IMR-90 (cell line): ENCODE measurements at regions not wholly inside any gene's neighbourhood (a gene's known extent, or its start where the extent isn't known, plus 50 kb on each side); places are given as distances from the start of the nearest gene placed in this dataset.

Source experiments
- ATAC-seq: fragments of 200-7000 bp; cut with Tn5 transposase; 2 replicates; pipeline ENCODE4 v1.9.1; 2020; ENCODE audit warnings: low read depth, mild to moderate bottlenecking, moderate library complexity
- BruUV-seq: library from RNA; stranded (reverse); fragments of 400-500 nt; replicated peaks from 2 replicates; lab custom pipeline; 2021; lab: Mats Ljungman, UMichigan
- CTCF ChIA-PET: fragments of 300-600 bp; formaldehyde crosslinking; extraction: SDS; loops from one replicate; lab custom pipeline; 2021; ENCODE audit warnings: antibody characterized with exemption; lab: Yijun Ruan, JAX
- POLR2A ChIA-PET: fragments of 300-600 bp; sonication (Branson Sonifier 250); formaldehyde crosslinking; loops from one replicate; lab custom pipeline; 2022; ENCODE audit warnings: antibody characterized with exemption; ENCODE audit not compliant: unreplicated experiment; lab: Charles Lee
- DNase-seq: peaks from one replicate; pipeline ENCODE4 v3.0.0; 2013
- H2AFZ ChIP-seq: replicated peaks from 2 replicates; pipeline ENCODE3; 2013; ENCODE audit warnings: low read length, mild to moderate bottlenecking; ENCODE audit not compliant: poor library complexity
- H2AK5ac ChIP-seq: 2 replicates; pipeline ENCODE4 v1.6.1; 2013; ENCODE audit warnings: low read depth, low read length, inconsistent platforms
- H2AK9ac ChIP-seq: replicated peaks from 2 replicates; pipeline ENCODE3; 2013; ENCODE audit warnings: mild to moderate bottlenecking, low read depth, low read length, moderate library complexity; ENCODE audit not compliant: poor library complexity
- H2BK120ac ChIP-seq: 2 replicates; pipeline ENCODE4 v1.6.1; 2013; ENCODE audit warnings: low read depth, low read length, inconsistent platforms
- H2BK15ac ChIP-seq: 3 replicates; pipeline ENCODE4 v1.6.1; 2013; ENCODE audit warnings: low read depth, low read length, inconsistent platforms
- H2BK20ac ChIP-seq: 2 replicates; pipeline ENCODE4 v1.6.1; 2013; ENCODE audit warnings: low read depth, mild to moderate bottlenecking, inconsistent platforms, low read length, moderate library complexity
- H2BK5ac ChIP-seq: 2 replicates; pipeline ENCODE4 v1.6.1; 2013; ENCODE audit warnings: mild to moderate bottlenecking, low read depth, low read length, inconsistent platforms; ENCODE audit not compliant: poor library complexity, severe bottlenecking
- H3K14ac ChIP-seq: replicated peaks from 2 replicates; pipeline ENCODE4 v1.6.1; 2013; ENCODE audit warnings: low read depth, low read length, inconsistent platforms
- H3K18ac ChIP-seq: 2 replicates; pipeline ENCODE4 v1.6.1; 2013; ENCODE audit warnings: low read depth, low read length, control low read depth
- H3K23ac ChIP-seq: 2 replicates; pipeline ENCODE4 v1.6.1; 2013; ENCODE audit warnings: low read depth, low read length, inconsistent platforms
- H3K27ac ChIP-seq: 2 replicates; pipeline ENCODE4 v1.5.1; 2013; ENCODE audit warnings: mild to moderate bottlenecking, control low read depth, low read length; ENCODE audit not compliant: insufficient read depth
- H3K27me3 ChIP-seq: 2 replicates; pipeline ENCODE4 v1.6.1; 2013; ENCODE audit warnings: low read length; ENCODE audit not compliant: control insufficient read depth, insufficient read depth
- H3K36me3 ChIP-seq: 2 replicates; pipeline ENCODE4 v1.6.1; 2013; ENCODE audit warnings: low read length, mixed read lengths; ENCODE audit not compliant: control insufficient read depth, insufficient read depth
- H3K4ac ChIP-seq: 2 replicates; pipeline ENCODE4 v1.6.1; 2013; ENCODE audit warnings: low read depth, low read length, inconsistent platforms
- H3K4me1 ChIP-seq: 2 replicates; pipeline ENCODE4 v1.6.1; 2013; ENCODE audit warnings: low read length, mixed read lengths; ENCODE audit not compliant: control insufficient read depth, insufficient read depth
- H3K4me2 ChIP-seq: 2 replicates; pipeline ENCODE4 v1.6.1; 2013; ENCODE audit warnings: low read depth, mild to moderate bottlenecking, control low read depth, low read length, moderate library complexity
- H3K4me3 ChIP-seq: 2 replicates; pipeline ENCODE4 v1.5.1; 2013; ENCODE audit warnings: low read depth, mild to moderate bottlenecking, control low read depth, low read length, moderate library complexity; ENCODE audit not compliant: insufficient read depth
- H3K56ac ChIP-seq: 2 replicates; pipeline ENCODE4 v1.6.1; 2013; ENCODE audit warnings: low read length, inconsistent platforms; ENCODE audit not compliant: insufficient read depth; ENCODE audit errors: extremely low read depth
- H3K79me1 ChIP-seq, 2 experiments: 2 replicates each; pipeline ENCODE4 v1.6.1; 2013; ENCODE audit warnings: low read length in 2 of 2, inconsistent platforms in 1 of 2, low read depth in 1 of 2
- H3K9ac ChIP-seq: 2 replicates; pipeline ENCODE4 v1.6.1; 2013; ENCODE audit warnings: low read depth, low read length, control low read depth
- H3K9me1 ChIP-seq: 2 replicates; pipeline ENCODE4 v1.6.1; 2013; ENCODE audit warnings: low read length, inconsistent platforms; ENCODE audit not compliant: insufficient read depth
- H3K9me3 ChIP-seq: 2 replicates; pipeline ENCODE4 v1.6.1; 2013; ENCODE audit warnings: low read length; ENCODE audit not compliant: control insufficient read depth, insufficient read depth
- H4K20me1 ChIP-seq: 2 replicates; pipeline ENCODE4 v1.6.1; 2013; ENCODE audit warnings: low read length, inconsistent platforms; ENCODE audit not compliant: insufficient read depth
- H4K5ac ChIP-seq: 2 replicates; pipeline ENCODE4 v1.6.1; 2013; ENCODE audit warnings: mild to moderate bottlenecking, low read depth, low read length, control low read depth
- H4K8ac ChIP-seq, 2 experiments: 2 replicates each; pipeline ENCODE4 v1.6.1; 2013; ENCODE audit warnings: low read depth in 2 of 2, low read length in 2 of 2, control low read depth in 1 of 2, inconsistent platforms in 1 of 2
- H4K91ac ChIP-seq: 2 replicates; pipeline ENCODE4 v1.6.1; 2013; ENCODE audit warnings: low read depth, low read length, inconsistent platforms; ENCODE audit not compliant: insufficient read depth
- BHLHE40 ChIP-seq: fragments of 150-350 bp; IDR thresholded peaks from 2 replicates; pipeline ENCODE4 v1.6.1; 2016; ENCODE audit warnings: mild to moderate bottlenecking, low read depth, low read length
- CEBPB ChIP-seq: IDR thresholded peaks from 2 replicates; pipeline ENCODE4 v1.6.1; 2012; ENCODE audit warnings: low read depth, low read length, improper control_type of control experiment
- CHD1 ChIP-seq: IDR thresholded peaks from 2 replicates; pipeline ENCODE4 v1.6.1; 2012; ENCODE audit warnings: low read depth, low read length, improper control_type of control experiment
- FOS ChIP-seq: fragments of 150-350 bp; IDR thresholded peaks from 2 replicates; pipeline ENCODE4 v1.6.1; 2016; ENCODE audit warnings: low read depth, low read length
- MAFK ChIP-seq: IDR thresholded peaks from 2 replicates; pipeline ENCODE4 v1.6.1; 2012; ENCODE audit warnings: low read depth, low read length, improper control_type of control experiment
- MAZ ChIP-seq: IDR thresholded peaks from 2 replicates; pipeline ENCODE4 v1.6.1; 2012; ENCODE audit warnings: low read depth, mild to moderate bottlenecking, low read length, improper control_type of control experiment, moderate library complexity, borderline replicate concordance
- MXI1 ChIP-seq: IDR thresholded peaks from 2 replicates; pipeline ENCODE4 v1.6.1; 2012; ENCODE audit warnings: low read depth, mild to moderate bottlenecking, low read length, moderate library complexity, borderline replicate concordance
- NFE2L2 ChIP-seq: fragments of 150-350 bp; IDR thresholded peaks from 2 replicates; pipeline ENCODE4 v1.6.1; 2016; ENCODE audit warnings: low read depth, mild to moderate bottlenecking, low read length
- POLR2A ChIP-seq: IDR thresholded peaks from 2 replicates; pipeline ENCODE4 v1.6.1; 2012; ENCODE audit warnings: mild to moderate bottlenecking, low read depth, low read length
- RAD21 ChIP-seq: IDR thresholded peaks from 2 replicates; pipeline ENCODE4 v1.6.1; 2012; ENCODE audit warnings: low read length, improper control_type of control experiment
- RCOR1 ChIP-seq: IDR thresholded peaks from 2 replicates; pipeline ENCODE4 v1.6.1; 2012; ENCODE audit warnings: mild to moderate bottlenecking, low read length, improper control_type of control experiment; ENCODE audit not compliant: insufficient replicate concordance
- RFX5 ChIP-seq: IDR thresholded peaks from 2 replicates; pipeline ENCODE4 v1.8.0; 2012; ENCODE audit warnings: low read depth, mild to moderate bottlenecking, low read length, moderate library complexity
- SMC3 ChIP-seq: fragments of 150-350 bp; IDR thresholded peaks from 2 replicates; pipeline ENCODE4 v1.6.1; 2016; ENCODE audit warnings: low read depth, mild to moderate bottlenecking, antibody characterized with exemption, low read length, moderate library complexity
- WGBS, 2 experiments: methylation state at CpG; one replicate each; pipeline versions ENCODE4 v1.1.5 to v1.1.7; 2013; ENCODE audit warnings: missing lambda C conversion rate in 2 of 2; ENCODE audit not compliant: insufficient read length in 1 of 2; ENCODE audit errors: extremely low coverage in 2 of 2; 5-methylcytosine and 5-hydroxymethylcytosine counted together
- dilution Hi-C: fragments of 300-500 bp; cut with HindIII; formaldehyde crosslinking; loops from one replicate; pipeline ENCODE4 v1.14.3; 2018; ENCODE audit warnings: low sequenced_read_pairs; ENCODE audit not compliant: unreplicated experiment
- in situ Hi-C: fragments of 300-500 bp; cut with MboI; formaldehyde crosslinking; loops from 3 replicates; pipeline ENCODE4 v1.14.3; 2019; ENCODE audit warnings: low sequenced_read_pairs, inconsistent platforms, mixed read lengths
- intact Hi-C: fragments of 100-400 bp; cut with micrococcal nuclease; formaldehyde crosslinking; loops from 2 replicates; pipeline ENCODE4 v1.10.0; 2022
- TF ChIP-seq, protein P1 (sequence below): fragments of 150-350 bp; IDR thresholded peaks from 2 replicates; pipeline ENCODE4 v1.6.1; 2017; ENCODE audit warnings: mild to moderate bottlenecking, antibody characterized with exemption, low read length, low read depth
- TF ChIP-seq, protein P2 (sequence below): conservative IDR thresholded peaks from 2 replicates; pipeline ENCODE4 v1.5.1; 2012; ENCODE audit warnings: mild to moderate bottlenecking, low read depth, low read length, improper control_type of control experiment
- TF ChIP-seq, protein P3 (sequence below): fragments of 150-350 bp; IDR thresholded peaks from 2 replicates; pipeline ENCODE4 v1.6.1; 2016; ENCODE audit warnings: low read depth, mild to moderate bottlenecking, low read length, moderate library complexity, borderline replicate concordance

DNA sequence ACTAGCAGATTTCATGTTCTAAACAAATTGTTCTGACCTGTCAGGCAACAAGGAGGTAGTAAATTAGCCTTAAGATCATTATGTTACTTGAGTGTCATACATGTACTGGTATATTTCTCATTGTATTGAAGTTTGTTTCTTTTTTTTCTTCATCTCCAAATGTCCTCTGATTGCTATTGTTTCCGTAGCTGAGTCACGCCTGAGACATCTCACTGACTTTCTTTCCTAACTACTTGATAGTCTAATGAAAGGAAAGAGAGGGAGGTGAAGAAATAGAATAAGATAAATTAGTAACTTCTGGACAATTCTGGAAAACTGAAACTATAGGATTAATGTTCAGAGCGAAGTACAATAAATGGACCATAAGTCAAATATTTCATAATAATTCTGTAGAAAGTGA, 1049.9 kb downstream of the TSN start:
- Histone ChIP-seq H3K4ac (no peak overlapping the region), H3K14ac (no peak overlapping the region), H3K36me3 (no peaks in the 10 kb centered on the region), H2BK120ac (no peak overlapping the region), H2AK5ac (no peak overlapping the region), H4K20me1 (no peaks in the 10 kb centered on the region), H4K5ac (no peak overlapping the region), H3K9me1 (no peaks in the 10 kb centered on the region), H2AK9ac (no peak overlapping the region), H3K9me3 (peaks cover 9% of the 10 kb centered on the region), H3K18ac (no peak overlapping the region), H3K56ac (no peak overlapping the region), H3K4me1 (no peaks in the 10 kb centered on the region), H2AFZ (no peak overlapping the region), H3K4me3 (no peak overlapping the region), H3K4me2 (no peak overlapping the region), H2BK5ac (no peak overlapping the region), H2BK20ac (no peak overlapping the region), H3K9ac (no peak overlapping the region), H4K91ac (no peak overlapping the region), H4K8ac (no peak overlapping the region), H3K27ac (no peak overlapping the region), H3K27me3 (no peaks in the 10 kb centered on the region), H2BK15ac (no peak overlapping the region), H3K23ac (no peak overlapping the region), H3K79me1 (no peaks in the 10 kb centered on the region)
- ATAC-seq (no peak), DNase-seq (no peak)
- dilution Hi-C loops = no loop called here
- intact Hi-C loops = no loop called here
- BruUV-seq = no TSS peak
- WGBS, 2 experiments = no CpG with 5 or more reads among the region's 3 CpGs
- TF ChIP-seq CEBPB (no peak), RFX5 (no peak), SMC3 (no peak), CHD1 (no peak), NFE2L2 (no peak), MAZ (no peak), RCOR1 (no peak), MAFK (no peak), MXI1 (no peak), FOS (no peak), POLR2A (no peak), RAD21 (no peak), BHLHE40 (no peak)
- TF ChIP-seq, protein P1, sequence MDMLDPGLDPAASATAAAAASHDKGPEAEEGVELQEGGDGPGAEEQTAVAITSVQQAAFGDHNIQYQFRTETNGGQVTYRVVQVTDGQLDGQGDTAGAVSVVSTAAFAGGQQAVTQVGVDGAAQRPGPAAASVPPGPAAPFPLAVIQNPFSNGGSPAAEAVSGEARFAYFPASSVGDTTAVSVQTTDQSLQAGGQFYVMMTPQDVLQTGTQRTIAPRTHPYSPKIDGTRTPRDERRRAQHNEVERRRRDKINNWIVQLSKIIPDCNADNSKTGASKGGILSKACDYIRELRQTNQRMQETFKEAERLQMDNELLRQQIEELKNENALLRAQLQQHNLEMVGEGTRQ = no peak
- TF ChIP-seq, protein P2, sequence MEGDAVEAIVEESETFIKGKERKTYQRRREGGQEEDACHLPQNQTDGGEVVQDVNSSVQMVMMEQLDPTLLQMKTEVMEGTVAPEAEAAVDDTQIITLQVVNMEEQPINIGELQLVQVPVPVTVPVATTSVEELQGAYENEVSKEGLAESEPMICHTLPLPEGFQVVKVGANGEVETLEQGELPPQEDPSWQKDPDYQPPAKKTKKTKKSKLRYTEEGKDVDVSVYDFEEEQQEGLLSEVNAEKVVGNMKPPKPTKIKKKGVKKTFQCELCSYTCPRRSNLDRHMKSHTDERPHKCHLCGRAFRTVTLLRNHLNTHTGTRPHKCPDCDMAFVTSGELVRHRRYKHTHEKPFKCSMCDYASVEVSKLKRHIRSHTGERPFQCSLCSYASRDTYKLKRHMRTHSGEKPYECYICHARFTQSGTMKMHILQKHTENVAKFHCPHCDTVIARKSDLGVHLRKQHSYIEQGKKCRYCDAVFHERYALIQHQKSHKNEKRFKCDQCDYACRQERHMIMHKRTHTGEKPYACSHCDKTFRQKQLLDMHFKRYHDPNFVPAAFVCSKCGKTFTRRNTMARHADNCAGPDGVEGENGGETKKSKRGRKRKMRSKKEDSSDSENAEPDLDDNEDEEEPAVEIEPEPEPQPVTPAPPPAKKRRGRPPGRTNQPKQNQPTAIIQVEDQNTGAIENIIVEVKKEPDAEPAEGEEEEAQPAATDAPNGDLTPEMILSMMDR = no peak
- TF ChIP-seq, protein P3, sequence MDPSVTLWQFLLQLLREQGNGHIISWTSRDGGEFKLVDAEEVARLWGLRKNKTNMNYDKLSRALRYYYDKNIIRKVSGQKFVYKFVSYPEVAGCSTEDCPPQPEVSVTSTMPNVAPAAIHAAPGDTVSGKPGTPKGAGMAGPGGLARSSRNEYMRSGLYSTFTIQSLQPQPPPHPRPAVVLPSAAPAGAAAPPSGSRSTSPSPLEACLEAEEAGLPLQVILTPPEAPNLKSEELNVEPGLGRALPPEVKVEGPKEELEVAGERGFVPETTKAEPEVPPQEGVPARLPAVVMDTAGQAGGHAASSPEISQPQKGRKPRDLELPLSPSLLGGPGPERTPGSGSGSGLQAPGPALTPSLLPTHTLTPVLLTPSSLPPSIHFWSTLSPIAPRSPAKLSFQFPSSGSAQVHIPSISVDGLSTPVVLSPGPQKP = no peak
- CTCF ChIA-PET = no interaction called here
- POLR2A ChIA-PET = no interaction called here
- in situ Hi-C loops = no loop called here
